GM21390 (cell line): ENCODE measurements at regions not wholly inside any gene's neighbourhood (a gene's known extent, or its start where the extent isn't known, plus 50 kb on each side); places are given as distances from the start of the nearest gene placed in this dataset.
"Not testable (repeated sequence)": the region's sequence is repeated elsewhere in the genome, so short reads cannot be mapped to it uniquely, and the experiment has no call there.

Experiments
- ATAC-seq: cut with Tn5 transposase; IDR thresholded peaks from one replicate; pipeline ENCODE4 v1.9.1; 2021; ENCODE audit not compliant: unreplicated experiment

DNA sequence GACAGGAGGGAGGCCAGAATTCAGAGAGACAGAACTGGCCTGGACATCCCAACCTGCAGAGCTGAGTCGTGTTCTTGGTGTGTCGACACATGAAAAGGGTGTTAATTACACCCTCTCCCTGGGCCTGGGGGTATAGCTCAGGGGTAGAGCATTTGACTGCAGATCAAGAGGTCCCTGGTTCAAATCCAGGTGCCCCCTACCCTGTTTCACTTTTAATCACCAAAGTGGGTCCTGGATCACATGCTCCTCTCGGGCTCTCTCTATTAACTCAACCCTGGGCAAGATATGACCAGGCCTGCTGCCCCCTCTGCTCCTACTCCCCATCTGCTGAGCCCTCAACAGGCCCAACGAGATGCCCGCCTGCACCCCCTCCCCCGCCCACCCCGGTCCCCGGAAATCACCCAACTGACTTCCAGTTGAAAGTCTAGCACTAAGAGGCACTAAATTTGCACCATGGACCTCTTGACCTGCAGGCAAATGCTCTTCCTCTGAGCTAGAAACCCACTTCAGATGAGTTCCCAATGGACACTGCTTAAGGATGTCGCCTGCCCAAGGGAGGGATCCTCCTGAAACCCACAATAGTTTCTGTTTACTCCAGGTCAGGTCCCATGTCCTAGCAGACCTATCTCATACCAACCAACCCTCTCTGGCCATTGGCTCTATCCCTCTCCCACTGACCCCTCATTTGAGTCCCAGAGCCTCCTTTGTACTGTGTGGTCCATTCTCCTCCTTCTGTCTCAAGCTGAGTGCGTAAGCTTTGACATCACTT lies 137.6 kb downstream of the ZNF467 start:
- no peak for ATAC-seq

DNA sequence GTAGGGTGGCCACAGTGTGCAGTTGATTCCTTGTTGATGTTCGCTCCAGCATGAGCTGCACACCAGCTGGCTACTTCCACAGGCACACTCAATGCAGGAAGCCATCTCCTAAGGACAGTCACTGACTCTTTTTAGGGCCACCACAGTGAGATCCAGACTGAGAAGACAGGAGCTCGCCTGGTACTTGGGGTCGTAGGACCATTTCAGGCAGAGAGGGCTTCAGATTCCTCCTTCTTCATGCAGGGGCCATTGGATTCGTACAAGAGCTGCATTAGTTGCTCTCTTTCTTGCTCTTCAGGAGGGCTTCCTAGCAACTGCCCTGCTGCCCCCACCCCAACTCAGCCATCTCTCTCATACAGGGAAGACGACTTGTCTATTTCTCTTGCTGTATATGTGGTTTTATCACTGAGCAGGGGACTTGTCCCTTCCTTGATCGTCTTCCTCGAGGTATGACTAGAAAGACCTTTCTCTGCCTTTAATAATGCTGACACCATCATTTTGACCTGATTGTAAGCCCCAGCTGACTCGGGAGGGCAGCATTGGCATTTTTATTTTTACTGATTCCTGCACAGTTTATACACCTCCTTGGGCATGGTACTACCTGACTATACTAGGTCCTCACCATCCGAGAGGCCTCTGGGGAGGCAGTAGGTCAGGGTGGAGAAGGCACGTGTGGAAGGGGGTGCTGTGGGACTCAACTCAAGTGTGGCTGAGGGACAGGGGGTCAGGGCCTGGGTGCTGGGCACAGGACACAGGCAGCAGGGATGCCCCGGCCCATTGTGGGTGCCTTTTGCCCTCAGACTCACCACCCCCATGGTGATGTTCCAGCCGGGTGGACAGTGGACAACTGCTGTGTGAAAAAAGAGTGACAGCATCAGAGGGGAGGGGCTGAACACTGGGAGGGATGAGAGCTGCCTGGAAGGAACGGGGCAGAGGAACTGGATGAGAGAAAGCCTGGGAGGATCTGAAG lies 136.7 kb upstream of the ZNF746 start:
- no peak for ATAC-seq

DNA sequence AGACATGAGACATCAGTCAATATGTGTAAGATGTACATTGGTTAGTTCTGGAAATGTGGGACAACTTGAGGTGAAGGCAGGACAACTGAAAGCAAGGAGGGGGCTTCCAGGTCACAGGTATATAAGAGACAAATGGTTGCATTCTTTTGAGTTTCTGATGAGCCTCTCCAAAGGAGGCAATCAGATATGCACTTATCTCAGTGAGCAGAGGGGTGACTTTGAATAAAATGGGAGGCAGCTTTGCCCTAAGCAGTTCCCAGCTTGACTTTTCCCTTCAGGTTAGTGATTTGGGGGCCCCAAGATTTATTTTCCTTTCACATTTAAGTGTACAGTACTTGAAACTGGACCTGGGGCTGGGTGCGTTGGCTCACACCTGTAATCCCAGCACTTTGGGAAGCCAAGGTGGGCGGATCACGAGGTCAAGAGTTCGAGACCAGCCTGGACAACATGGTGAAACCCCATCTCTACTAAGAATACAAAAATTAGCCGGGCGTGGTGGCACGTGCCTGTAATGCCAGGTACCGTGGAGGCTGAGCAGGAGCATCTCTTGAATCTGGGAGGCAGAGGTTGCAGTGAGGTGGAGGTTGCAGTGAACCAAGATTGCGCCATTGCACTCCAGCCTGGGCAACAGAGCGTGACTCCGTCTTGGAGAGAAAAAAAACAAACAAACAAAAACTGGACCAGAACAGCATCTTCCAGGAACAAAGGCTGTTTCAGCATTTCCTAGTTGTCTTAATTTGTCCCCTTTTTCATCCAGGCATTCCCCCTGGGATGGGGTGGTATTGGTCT lies 130.9 kb upstream of the ZNF746 start:
- ATAC-seq: not testable (repeated sequence)

DNA sequence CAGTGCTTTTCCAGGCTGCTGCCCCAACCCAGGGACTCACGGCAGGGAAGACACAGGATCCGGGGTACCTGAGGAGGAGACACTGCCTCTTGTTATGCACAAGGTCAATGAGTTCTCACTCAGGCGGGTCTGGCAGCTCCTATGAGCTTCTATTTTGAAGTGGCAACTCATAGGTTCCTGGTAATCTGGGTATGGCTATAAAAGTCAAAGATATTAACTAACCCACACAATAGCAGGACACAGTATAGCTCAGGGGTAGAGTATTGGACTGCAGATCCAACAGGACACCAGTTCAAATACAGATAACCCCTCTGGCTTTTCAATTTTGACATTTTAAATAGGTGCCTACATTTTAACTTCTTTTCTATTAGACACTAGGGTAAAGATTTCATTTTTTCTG lies 130.3 kb upstream of the ZNF746 start:
- ATAC-seq: no peak

- no peak for ATAC-seq
Measured at GRCh38 chr7:149626972-149627371, 129.4 kb upstream of the ZNF746 start.

DNA sequence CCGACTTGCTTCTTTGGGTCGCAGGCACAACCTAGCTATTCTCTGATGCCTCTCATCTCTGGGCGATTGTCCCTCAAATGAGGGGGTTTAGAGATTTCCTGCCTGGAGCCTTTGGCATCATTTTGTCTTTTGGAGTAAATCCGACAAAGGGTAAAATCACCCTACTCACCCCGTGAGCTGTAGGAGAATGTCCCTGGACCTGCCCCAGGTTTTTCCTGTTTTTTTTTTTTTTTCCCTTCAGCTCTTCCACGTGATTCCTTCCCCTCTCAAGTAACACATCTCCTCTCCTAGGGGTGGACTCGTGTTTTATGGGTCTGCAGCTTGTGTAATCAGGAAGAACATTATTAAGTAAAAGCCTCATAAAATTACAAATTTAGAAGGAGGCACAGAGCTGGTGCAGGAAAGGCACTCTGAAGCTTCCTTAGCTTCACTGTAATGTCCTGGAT lies 128.4 kb upstream of the ZNF746 start:
- no peak for ATAC-seq

DNA sequence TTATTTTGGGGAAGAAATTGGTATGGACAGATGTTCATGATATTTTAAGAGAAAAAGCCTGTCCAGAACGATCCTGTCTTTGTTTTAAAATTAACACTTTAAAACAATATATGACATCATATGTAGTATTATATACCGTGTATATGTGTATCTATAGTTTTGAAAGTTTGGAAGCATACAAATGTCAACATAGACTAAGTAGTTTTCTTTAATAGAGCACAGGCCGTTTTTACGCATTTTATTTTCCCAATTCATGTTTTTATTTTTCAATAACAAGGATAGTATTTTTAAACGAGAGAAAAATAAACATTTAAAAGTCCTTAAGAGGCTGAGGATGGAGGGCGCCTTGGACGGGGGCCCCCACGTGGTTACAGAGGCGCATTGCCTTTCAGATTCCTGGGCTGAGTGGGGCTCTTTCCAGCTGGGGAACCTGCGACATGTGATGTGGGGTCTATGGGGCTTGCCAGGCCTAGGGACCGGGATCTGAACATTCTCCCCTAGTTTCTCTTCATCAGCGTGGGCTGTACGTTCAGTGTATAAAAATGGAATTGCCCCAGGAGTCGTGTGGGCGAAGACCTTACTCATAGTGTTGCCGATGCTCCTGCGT lies 127.8 kb upstream of the ZNF746 start:
- ATAC-seq: no peak

DNA sequence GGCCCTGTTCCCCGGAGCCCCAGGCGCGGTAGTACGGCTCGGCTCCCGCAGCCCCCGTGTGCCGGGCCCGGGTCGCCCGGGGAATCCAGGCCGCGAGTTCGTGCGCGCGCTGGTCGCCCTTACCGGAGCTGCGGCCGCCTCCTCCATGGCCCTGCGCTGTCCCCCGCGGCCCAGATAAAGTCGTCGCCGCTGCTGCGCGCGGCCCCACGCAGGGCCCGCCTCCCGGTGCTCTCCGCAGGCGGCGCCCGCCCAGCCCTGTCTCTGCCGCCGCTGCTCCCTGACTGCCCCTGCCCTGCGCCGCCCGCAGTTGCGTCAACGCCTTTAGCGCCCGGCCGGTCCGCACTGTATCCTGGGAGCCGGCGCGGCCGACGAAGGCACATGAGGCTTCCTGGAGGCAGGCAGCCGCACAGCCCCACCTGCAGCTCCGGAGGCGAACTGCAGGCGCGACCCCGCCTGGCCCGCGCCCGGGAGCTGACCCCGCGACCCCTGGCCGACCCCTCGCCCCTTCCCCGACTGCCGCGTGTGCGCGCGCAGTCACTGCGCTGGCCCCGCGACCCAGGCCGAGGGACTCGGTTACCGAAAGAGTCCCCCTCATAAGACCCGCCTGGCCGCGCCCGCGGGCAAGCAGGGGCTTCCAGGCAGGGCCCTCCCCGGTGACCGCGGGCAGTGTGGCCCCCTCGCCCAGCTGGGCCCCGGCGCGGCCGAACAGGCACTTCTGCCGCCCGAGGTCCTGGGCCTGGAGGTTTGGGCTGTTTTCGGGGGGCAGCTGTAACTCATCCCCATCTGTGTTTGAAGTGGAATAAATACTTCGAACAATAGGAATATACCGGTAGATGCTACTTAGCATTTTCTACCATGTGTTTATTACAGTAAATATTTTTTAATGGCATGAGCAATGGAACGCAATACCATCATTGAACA lies 127.1 kb upstream of the ZNF746 start:
- ATAC-seq: peak; percentile 90

DNA sequence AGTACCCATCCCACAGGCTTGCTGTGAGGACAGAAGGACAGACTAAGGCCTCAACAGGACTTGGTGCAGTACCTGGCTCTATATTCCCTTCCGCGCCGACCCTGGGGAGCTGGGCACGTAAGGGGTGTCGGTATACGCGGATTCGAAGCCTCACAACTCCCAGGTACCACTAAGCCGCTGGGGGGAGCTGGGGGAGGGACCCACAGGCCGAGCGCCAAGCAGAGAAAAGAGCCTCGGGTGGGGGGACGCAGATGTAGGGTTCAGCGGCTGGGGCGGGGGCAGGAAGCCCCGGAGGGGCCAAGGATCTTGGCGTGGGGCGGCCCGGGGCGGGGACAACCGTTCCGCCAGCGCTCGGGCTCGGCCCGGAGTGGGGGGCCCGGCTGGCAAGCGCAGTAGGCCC lies 126.4 kb upstream of the ZNF746 start:
- ATAC-seq: peak; percentile 15

DNA sequence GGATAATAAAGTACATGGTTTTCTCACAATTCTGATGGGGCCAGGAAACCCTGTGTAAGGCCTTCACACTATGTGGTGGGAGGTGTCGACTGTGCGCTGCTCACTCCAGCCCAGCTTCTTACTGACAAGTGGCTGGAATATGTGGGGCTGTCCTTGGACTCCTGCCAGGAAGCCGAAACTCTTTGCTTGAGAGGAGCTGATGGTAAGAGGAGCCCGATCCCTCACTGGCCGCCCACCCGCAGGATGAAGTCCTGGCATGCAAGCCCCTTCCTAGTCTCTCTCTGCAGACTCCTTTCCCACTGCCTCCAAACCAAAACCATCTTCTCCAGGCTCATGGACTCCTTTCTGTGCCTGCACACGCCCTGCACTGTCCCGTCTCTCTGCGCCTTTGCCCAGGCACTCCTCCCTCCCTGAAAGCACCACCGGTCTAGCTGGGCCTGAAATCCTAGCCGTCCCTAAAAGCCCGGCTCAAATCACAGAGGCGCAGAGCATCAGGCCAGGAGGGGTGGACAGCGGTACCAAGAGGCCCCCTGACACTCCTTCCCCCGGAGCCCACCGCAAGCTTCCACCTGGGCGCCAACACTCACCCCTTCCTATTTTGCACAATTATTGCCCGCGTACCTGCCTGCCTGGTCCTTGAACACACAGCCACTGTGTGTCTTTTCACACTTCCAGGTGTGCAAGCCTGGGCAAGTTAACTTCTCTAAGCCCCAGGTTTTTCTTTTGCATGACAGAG lies 125.8 kb upstream of the ZNF746 start:
- ATAC-seq: not testable (repeated sequence)

DNA sequence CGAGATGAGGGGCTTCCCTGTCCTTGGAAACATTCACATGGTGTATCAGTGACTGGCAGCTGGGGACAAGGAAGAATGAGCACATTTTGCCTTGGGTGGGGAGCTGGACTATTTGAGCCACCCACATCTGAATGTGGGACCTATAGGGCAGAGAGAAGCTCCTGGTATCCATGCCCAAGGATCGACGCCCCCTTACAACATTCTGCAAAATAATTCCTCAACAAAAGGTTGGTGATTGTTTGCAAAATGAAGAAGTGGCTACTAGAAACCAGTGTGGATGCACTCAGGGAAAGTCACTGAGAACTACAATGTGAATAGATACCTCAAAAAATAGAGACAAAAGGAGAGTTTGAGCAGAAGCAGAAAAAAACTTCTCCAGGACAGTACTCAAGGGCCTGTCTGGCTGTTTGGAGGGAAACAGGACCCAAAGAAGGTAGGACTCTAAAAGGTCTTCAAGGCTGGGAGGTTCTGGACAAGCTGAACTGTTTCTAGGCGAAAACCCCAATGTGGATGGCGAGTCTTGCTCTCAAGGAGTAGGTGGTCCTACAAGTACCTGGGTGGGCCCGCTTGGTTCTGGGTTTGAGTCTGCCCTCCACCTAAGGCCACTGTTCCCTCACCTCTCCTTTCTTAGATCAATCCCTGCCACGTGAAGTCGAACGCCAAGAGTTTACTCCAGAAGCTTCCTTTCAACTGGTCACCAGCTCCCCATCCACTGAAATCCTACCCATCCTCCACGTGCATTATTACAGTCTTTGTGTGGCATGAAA lies 125.0 kb upstream of the ZNF746 start:
- no peak for ATAC-seq

DNA sequence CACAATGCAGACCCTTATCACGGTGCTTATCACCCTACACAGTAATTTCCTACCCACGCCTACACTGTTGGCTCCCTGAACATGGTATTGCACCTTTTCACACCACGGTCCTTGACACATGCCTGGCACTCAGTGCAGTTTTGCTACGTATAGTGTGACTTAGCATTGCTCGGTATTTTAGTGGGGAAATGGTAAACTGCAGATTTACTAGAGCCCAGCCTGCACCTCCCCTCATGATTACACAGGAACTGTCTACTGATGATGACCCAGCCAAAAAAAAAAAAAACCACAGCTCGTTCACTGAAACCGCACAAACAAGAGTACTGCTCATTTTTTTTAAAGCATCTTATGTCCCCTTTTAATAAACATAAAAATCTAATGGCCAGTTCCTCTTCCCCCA lies 124.2 kb upstream of the ZNF746 start:
- ATAC-seq: no peak

- ATAC-seq: peak; percentile 28
Measured at GRCh38 chr7:149620961-149621360, 123.4 kb upstream of the ZNF746 start.

DNA sequence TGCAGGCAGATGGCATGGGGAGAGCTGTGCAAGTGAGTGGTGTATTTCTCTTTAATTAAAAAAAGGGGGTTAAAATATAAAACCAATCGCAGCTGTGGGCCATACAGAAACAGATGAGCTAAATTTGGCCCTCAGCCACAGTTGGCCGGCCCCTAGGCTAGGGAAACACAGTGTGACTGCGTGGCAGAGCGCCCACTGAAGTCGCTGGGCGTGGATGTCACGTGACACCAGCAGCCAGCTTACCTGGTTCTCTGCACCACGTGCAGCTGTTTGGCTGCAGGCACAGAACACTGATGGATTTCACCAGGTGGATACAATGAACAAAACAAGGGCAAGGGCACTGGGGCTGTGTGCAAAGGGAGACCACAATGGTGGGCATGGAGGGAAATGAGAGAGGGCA lies 119.3 kb upstream of the ZNF746 start:
- ATAC-seq: no peak

DNA sequence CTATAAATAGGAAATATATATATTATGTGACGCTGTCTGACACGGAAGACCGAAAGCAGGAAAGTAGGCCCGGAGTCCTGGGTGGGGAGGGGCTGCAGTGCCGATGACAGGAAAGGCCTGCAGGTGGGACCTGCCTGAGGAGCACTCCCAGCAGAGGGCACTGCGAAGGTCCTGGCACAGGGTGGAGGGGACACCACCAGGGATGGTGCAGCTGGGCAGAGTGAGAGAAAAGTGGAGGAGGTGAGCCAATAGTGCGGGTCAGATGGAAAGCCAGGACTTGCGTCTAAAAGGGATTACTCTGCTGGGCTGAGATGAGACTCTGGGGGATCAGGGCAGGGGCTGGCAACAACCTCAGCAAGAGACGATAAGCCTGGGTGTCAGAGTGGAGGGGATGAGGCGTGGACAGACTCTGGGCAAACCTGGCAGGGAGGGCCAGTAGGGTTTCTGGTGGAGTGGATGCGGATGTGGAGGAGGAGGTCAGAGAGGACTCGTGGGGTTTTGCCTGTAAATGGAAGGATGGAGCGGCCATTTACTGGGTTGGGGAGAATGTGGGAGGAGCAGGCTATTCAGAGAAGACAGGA lies 118.2 kb upstream of the ZNF746 start:
- ATAC-seq: no peak

- no peak for ATAC-seq
Measured at GRCh38 chr7:149610441-149611011, 112.9 kb upstream of the ZNF746 start.

DNA sequence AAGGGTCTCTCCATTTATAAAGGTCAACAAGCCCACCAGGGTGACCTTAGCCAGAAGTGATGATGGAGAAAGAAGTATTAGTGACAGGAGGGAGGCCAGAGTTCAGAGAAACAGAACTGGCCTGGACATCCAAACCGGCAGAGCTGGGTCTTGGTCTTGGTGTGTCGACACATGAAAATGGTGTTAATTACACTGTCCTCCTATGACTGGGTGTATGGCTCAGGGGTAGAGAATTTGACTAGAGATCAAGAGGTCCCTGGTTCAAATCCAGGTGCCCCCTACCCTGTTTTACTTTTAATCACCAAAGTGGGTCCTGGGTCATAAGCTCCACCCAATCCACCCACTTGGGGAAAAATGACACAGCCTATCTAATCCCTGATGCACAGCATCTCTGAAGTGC lies 110.6 kb upstream of the ZNF746 start:
- no peak for ATAC-seq

DNA sequence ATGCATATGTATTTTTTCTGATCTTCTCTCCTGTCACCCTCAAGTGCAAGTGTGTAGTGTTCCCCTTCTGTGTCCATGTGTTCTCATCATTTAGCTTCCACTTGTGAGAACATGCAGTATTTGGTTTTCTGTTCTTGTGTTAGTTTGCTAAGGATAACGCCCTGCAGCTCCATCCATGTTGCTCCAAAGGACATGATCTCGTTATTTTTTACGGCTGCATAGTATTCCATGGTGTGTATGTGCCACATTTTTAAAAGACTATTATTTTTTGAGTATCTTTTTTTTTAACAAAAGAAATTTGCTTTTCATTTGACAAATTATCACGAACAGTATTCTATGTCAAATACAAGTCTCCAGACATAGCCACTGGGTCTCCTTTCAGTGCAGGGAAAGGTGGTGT lies 110.1 kb upstream of the ZNF746 start:
- ATAC-seq: no peak
